Smooth muscle cell (in vitro differentiated cells): ENCODE measurements at regions not wholly inside any gene's neighbourhood (a gene's known extent, or its start where the extent isn't known, plus 50 kb on each side); places are given as distances from the start of the nearest gene placed in this dataset.

Source experiments
- DNase-seq: peaks from one replicate; lab custom pipeline; 2025; ENCODE audit not compliant: unreplicated experiment; lab: John Stamatoyannopoulos, UW
- H2AFZ ChIP-seq: fragments of 200-600 bp; sonication (generic); 2 replicates; pipeline ENCODE4 v1.6.0; 2016; ENCODE audit warnings: antibody characterized with exemption, low read depth, mild to moderate bottlenecking
- H3F3A ChIP-seq: fragments of 200-600 bp; sonication (generic); 2 replicates; pipeline ENCODE4 v1.6.0; 2017; ENCODE audit warnings: antibody characterized with exemption, low read depth
- H3K27ac ChIP-seq: fragments of 200-600 bp; sonication (generic); 2 replicates; pipeline ENCODE4 v1.5.1; 2016; ENCODE audit warnings: low read depth, mild to moderate bottlenecking
- H3K27me3 ChIP-seq: fragments of 200-600 bp; sonication (generic); 2 replicates; pipeline ENCODE4 v1.6.1; 2016; ENCODE audit warnings: low read depth, mild to moderate bottlenecking
- H3K36me3 ChIP-seq: fragments of 200-600 bp; sonication (generic); 2 replicates; pipeline ENCODE4 v1.5.1; 2016; ENCODE audit warnings: low read depth
- H3K4me1 ChIP-seq: fragments of 200-600 bp; sonication (generic); 2 replicates; pipeline ENCODE4 v1.5.1; 2016; ENCODE audit warnings: low read depth
- H3K4me2 ChIP-seq: fragments of 200-600 bp; sonication (generic); 2 replicates; pipeline ENCODE4 v1.6.0; 2016; ENCODE audit warnings: mild to moderate bottlenecking
- H3K4me3 ChIP-seq: fragments of 200-600 bp; sonication (generic); 2 replicates; pipeline ENCODE4 v1.5.1; 2016; ENCODE audit warnings: mild to moderate bottlenecking
- H3K79me2 ChIP-seq: fragments of 200-600 bp; sonication (generic); 2 replicates; pipeline ENCODE4 v1.6.0; 2016; ENCODE audit warnings: low read depth, mild to moderate bottlenecking
- H3K9ac ChIP-seq: fragments of 200-600 bp; sonication (generic); 2 replicates; pipeline ENCODE4 v1.6.0; 2016; ENCODE audit warnings: low read depth
- H3K9me3 ChIP-seq: fragments of 200-600 bp; sonication (generic); replicated peaks from 2 replicates; pipeline ENCODE4 v1.5.1; 2016; ENCODE audit warnings: low read depth
- H4K20me1 ChIP-seq: fragments of 200-600 bp; sonication (generic); 2 replicates; pipeline ENCODE4 v1.6.0; 2016; ENCODE audit warnings: low read depth
- CTCF ChIP-seq: fragments of 200-600 bp; sonication (generic); IDR thresholded peaks from 2 replicates; pipeline ENCODE4 v1.5.1; 2017; ENCODE audit warnings: borderline replicate concordance, mild to moderate bottlenecking, antibody characterized with exemption; ENCODE audit not compliant: insufficient read depth, poor library complexity, severe bottlenecking
- WGBS: methylation state at CpG from one replicate; pipeline ENCODE4 v1.1.7; 2016; ENCODE audit warnings: low lambda C conversion rate; 5-methylcytosine and 5-hydroxymethylcytosine counted together

GRCh38 chr2:217742841-217743240 is 260.0 kb downstream of the TNS1 start:
- H3K9ac ChIP-seq, result no peak overlapping the region
- H3K4me1 ChIP-seq, result no peaks in the 10 kb centered on the region
- no peaks in the 10 kb centered on the region for H3F3A ChIP-seq
- no peak overlapping the region for H3K4me2 ChIP-seq
- H3K9me3 ChIP-seq, result no peaks in the 10 kb centered on the region
- H2AFZ ChIP-seq, result no peak overlapping the region
- no peaks in the 10 kb centered on the region for H3K36me3 ChIP-seq
- WGBS, result 93% methylated on average over 5 of the region's 5 CpGs
- H3K4me3 ChIP-seq, result no peak overlapping the region
- H4K20me1 ChIP-seq, result no peaks in the 10 kb centered on the region
- H3K79me2 ChIP-seq, result no peaks in the 10 kb centered on the region
- H3K27ac ChIP-seq, result no peak overlapping the region
- no peak for DNase-seq
- H3K27me3 ChIP-seq, result no peaks in the 10 kb centered on the region
- no peak for TF ChIP-seq CTCF

GRCh38 chr2:217742276-217742675 is 260.5 kb downstream of the TNS1 start:
- H3K79me2 ChIP-seq, result no peaks in the 10 kb centered on the region

GRCh38 chr2:217741381-217741955 is 261.3 kb downstream of the TNS1 start:
- H3K27me3 ChIP-seq, result no peaks in the 10 kb centered on the region
- no peaks in the 10 kb centered on the region for H3K9me3 ChIP-seq
- TF ChIP-seq CTCF, result no peak
- DNase-seq, result no peak
- no peak overlapping the region for H3K27ac ChIP-seq
- 98% methylated on average over 6 of the region's 6 CpGs for WGBS
- H4K20me1 ChIP-seq, result no peaks in the 10 kb centered on the region
- H3K36me3 ChIP-seq, result no peaks in the 10 kb centered on the region
- H2AFZ ChIP-seq, result no peak overlapping the region
- H3K79me2 ChIP-seq, result no peaks in the 10 kb centered on the region
- H3K4me3 ChIP-seq, result no peak overlapping the region
- H3K4me2 ChIP-seq, result no peak overlapping the region
- H3K9ac ChIP-seq, result no peak overlapping the region
- no peaks in the 10 kb centered on the region for H3F3A ChIP-seq
- H3K4me1 ChIP-seq, result no peaks in the 10 kb centered on the region

More at GRCh38 chr2:217742276-217742675, 260.5 kb downstream of the TNS1 start:
- no peak overlapping the region for H3K4me2 ChIP-seq
- DNase-seq, result no peak
- no peaks in the 10 kb centered on the region for H3F3A ChIP-seq
- 89% methylated on average over 4 of the region's 4 CpGs for WGBS
- H3K27ac ChIP-seq, result no peak overlapping the region
- no peaks in the 10 kb centered on the region for H3K27me3 ChIP-seq
- H3K36me3 ChIP-seq, result no peaks in the 10 kb centered on the region
- no peak overlapping the region for H2AFZ ChIP-seq
- H3K9ac ChIP-seq, result no peak overlapping the region
- no peaks in the 10 kb centered on the region for H3K9me3 ChIP-seq
- H3K4me1 ChIP-seq, result no peaks in the 10 kb centered on the region
- H4K20me1 ChIP-seq, result no peaks in the 10 kb centered on the region
- H3K4me3 ChIP-seq, result no peak overlapping the region
- TF ChIP-seq CTCF, result no peak

GRCh38 chr2:217740756-217741155 is 262.0 kb downstream of the TNS1 start:
- no peak overlapping the region for H3K4me2 ChIP-seq
- no peak overlapping the region for H3K27ac ChIP-seq
- no peak overlapping the region for H2AFZ ChIP-seq
- no peaks in the 10 kb centered on the region for H3F3A ChIP-seq
- no peaks in the 10 kb centered on the region for H3K79me2 ChIP-seq
- no peaks in the 10 kb centered on the region for H3K36me3 ChIP-seq
- 86% methylated on average over 6 of the region's 6 CpGs for WGBS
- no peak overlapping the region for H3K4me3 ChIP-seq
- no peak overlapping the region for H3K9ac ChIP-seq
- H4K20me1 ChIP-seq, result no peaks in the 10 kb centered on the region
- no peaks in the 10 kb centered on the region for H3K27me3 ChIP-seq
- DNase-seq, result no peak
- no peaks in the 10 kb centered on the region for H3K9me3 ChIP-seq
- TF ChIP-seq CTCF, result no peak
- H3K4me1 ChIP-seq, result no peaks in the 10 kb centered on the region
